ENCODE measurements at regions not wholly inside any gene's neighbourhood (a gene's known extent, or its start where the extent isn't known, plus 50 kb on each side); places are given as distances from the start of the nearest gene placed in this dataset.

DNA sequence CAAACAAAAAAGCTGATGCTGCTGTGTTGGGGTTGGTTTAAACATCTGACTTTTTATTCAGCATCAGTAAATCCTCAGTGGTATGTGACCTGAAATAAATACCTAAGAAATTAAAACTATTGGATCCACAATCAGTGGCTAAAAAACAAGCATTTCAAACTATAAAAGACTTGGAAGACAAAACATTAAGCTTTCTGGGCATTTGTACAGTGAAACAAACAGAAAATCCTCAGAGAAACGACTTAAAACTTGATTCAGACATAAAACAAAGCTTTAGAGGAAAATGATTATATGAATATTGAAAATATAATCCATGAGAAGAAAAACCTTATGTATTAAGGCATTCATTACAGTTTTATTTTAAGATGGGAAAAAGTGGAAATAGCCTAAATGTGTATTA lies 213.3 kb upstream of the INTU start:
- Histone ChIP-seq H3K4me3 (ENCODE audit: insufficient read length, low read depth) (no peak overlapping the region), H3K36me3 (ENCODE audit: insufficient read depth, insufficient read length, low read length) (no peaks in the 10 kb centered on the region), H3K9ac (ENCODE audit: insufficient read length, low read depth) (no peak overlapping the region), H3K27me3 (ENCODE audit: insufficient read depth, insufficient read length) (no peaks in the 10 kb centered on the region), H3K4me1 (ENCODE audit: insufficient read depth, insufficient read length) (no peaks in the 10 kb centered on the region), H3K9me3 (ENCODE audit: insufficient read depth, low read length) (no peaks in the 10 kb centered on the region)
- TF ChIP-seq SUZ12 (IDR thresholded peaks at IDR 0.05; ENCODE audit: extremely low read depth, insufficient read depth, insufficient read length) (no peak), ZNF274 (IDR thresholded peaks at IDR 0.05; ENCODE audit: low read depth, low read length) (no peak), YY1 (IDR thresholded peaks at IDR 0.05; ENCODE audit: insufficient read depth, insufficient read length) (no peak)
- DNase-seq (ENCODE audit: low read depth, low spot score), result no peak

DNA sequence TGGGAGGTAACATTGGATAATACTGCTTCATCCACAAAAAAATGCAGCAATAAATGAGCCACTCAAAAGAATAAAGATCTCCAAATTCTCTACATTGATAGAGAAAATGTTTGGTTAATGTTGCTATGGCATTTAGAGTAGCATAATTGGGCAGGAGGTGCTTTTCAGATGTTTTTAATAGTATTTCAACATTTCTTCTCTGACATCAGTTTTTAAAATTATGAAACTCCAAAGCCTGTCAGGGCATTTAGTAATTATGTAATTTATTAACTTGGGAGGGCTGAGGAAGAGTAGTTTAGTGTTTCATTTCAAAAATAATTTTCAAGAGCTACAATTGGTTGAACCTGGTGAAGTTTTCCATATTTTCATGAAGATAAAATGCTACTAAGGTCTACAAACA lies 211.3 kb upstream of the INTU start:
- Histone ChIP-seq H3K27me3 (ENCODE audit: insufficient read depth, insufficient read length) (no peaks in the 10 kb centered on the region), H3K4me3 (ENCODE audit: insufficient read length, low read depth) (no peak overlapping the region), H3K9ac (ENCODE audit: insufficient read length, low read depth) (no peak overlapping the region), H3K36me3 (ENCODE audit: insufficient read depth, insufficient read length, low read length) (no peaks in the 10 kb centered on the region), H3K9me3 (ENCODE audit: insufficient read depth, low read length) (no peaks in the 10 kb centered on the region), H3K4me1 (ENCODE audit: insufficient read depth, insufficient read length) (no peaks in the 10 kb centered on the region)
- TF ChIP-seq ZNF274 (IDR thresholded peaks at IDR 0.05; ENCODE audit: low read depth, low read length), result no peak
- no peak for TF ChIP-seq SUZ12 (IDR thresholded peaks at IDR 0.05; ENCODE audit: extremely low read depth, insufficient read depth, insufficient read length)
- TF ChIP-seq YY1 (IDR thresholded peaks at IDR 0.05; ENCODE audit: insufficient read depth, insufficient read length), result no peak
- DNase-seq (ENCODE audit: low read depth, low spot score), result no peak

DNA sequence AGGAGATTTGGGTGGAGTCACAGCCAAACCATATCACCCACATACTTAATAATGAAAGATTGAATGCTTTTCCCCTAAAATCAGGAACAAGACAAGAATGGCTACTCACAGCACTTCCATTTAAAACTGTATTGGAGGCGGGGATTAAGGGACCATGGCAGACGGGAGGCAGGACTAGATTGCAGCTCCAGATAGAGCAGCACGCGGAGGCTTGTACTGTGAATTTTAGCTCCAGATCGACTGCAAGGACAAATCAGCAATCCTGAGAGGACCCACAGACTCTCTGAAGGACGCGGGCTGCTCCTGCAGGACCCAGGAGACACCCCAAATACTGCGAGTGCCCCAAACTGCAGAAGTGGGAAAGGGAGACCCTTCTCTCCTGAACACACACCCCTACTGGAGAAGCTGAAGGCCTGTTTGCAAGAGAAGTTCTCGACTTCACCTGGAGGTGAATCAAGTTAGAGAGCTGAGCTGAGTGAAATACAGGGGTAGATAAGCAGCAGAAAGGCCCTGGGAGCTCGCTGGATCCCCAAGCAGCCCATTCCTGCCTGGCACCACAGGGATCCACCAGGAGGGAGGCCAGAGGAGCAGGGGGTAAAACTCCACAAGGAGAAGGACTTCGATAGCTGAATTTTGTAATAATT lies 207.4 kb upstream of the INTU start:
- no peak overlapping the region for H3K9ac ChIP-seq (ENCODE audit: insufficient read length, low read depth)
- TF ChIP-seq ZNF274 (IDR thresholded peaks at IDR 0.05; ENCODE audit: low read depth, low read length) (no peak), SUZ12 (IDR thresholded peaks at IDR 0.05; ENCODE audit: extremely low read depth, insufficient read depth, insufficient read length) (no peak), YY1 (IDR thresholded peaks at IDR 0.05; ENCODE audit: insufficient read depth, insufficient read length) (no peak)
- no peak for DNase-seq (ENCODE audit: low read depth, low spot score)
- no peaks in the 10 kb centered on the region for H3K4me1 ChIP-seq (ENCODE audit: insufficient read depth, insufficient read length)
- H3K4me3 ChIP-seq (ENCODE audit: insufficient read length, low read depth), result no peak overlapping the region
- H3K36me3 ChIP-seq (ENCODE audit: insufficient read depth, insufficient read length, low read length), result no peaks in the 10 kb centered on the region
- no peaks in the 10 kb centered on the region for H3K9me3 ChIP-seq (ENCODE audit: insufficient read depth, low read length)
- no peaks in the 10 kb centered on the region for H3K27me3 ChIP-seq (ENCODE audit: insufficient read depth, insufficient read length)

DNA sequence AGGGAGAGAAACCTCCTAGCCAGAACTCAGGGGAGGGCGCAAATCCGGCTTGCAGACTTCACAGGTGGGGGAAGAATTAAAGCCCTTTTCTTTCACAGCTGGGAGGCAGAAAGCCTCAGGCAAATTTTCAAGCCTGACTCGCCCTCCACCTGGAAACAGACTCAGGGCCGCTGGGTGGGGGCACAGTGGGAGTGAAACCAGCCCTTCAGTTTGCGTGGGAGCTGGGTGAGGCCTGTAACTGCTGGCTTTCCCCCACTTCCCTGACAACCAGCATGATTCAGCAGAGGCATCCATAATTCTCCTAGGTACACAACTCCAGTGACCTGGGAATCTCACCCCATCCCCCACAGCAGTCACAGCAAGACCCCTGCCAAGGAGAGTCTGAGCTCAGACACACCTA lies 206.9 kb upstream of the INTU start:
- no peaks in the 10 kb centered on the region for H3K36me3 ChIP-seq (ENCODE audit: insufficient read depth, insufficient read length, low read length)
- TF ChIP-seq YY1 (IDR thresholded peaks at IDR 0.05; ENCODE audit: insufficient read depth, insufficient read length) (no peak), ZNF274 (IDR thresholded peaks at IDR 0.05; ENCODE audit: low read depth, low read length) (no peak), SUZ12 (IDR thresholded peaks at IDR 0.05; ENCODE audit: extremely low read depth, insufficient read depth, insufficient read length) (no peak)
- no peak overlapping the region for H3K4me3 ChIP-seq (ENCODE audit: insufficient read length, low read depth)
- no peaks in the 10 kb centered on the region for H3K4me1 ChIP-seq (ENCODE audit: insufficient read depth, insufficient read length)
- no peaks in the 10 kb centered on the region for H3K27me3 ChIP-seq (ENCODE audit: insufficient read depth, insufficient read length)
- no peaks in the 10 kb centered on the region for H3K9me3 ChIP-seq (ENCODE audit: insufficient read depth, low read length)
- DNase-seq (ENCODE audit: low read depth, low spot score), result no peak
- no peak overlapping the region for H3K9ac ChIP-seq (ENCODE audit: insufficient read length, low read depth)

DNA sequence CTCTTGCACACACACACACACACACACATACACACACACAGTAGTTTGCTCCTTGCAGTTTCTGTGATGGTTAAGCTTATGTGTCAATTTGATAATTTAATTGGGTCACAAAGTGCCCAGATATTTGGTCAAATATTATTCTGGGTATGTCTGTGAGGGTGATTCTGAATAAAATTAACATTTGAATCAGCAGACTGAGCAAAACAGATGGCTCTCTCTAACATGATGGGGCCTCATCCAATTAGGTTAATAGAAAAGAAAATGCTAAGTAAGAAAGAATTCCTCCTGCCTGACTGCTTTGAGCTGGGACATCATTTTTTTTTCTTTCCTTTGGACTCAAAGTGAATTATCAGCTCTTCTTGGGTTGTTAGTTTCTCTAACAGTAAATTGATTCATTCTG lies 191.2 kb upstream of the INTU start:
- DNase-seq (ENCODE audit: low read depth, low spot score), result no peak
- H3K36me3 ChIP-seq (ENCODE audit: insufficient read depth, insufficient read length, low read length), result no peaks in the 10 kb centered on the region

DNA sequence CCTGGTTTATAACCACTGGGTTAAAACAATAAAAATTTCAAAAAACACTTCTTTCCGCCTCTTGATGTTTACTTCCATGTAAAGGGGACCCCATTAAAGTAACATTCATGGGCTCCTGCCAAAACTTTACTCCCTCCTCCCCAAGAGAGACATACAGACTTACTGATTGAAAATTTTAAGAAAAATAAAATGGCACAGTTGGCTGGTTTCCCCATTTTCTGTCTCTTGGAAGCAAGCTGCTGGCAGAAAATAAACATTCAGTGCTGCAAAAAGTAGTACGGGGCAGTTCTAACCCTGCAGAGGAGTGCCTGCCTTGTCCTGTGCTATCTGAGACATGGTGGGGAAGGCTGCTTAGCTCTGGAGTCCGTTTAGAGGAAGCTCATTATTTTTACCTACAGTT lies 187.3 kb upstream of the INTU start:
- H3K27me3 ChIP-seq (ENCODE audit: insufficient read depth, insufficient read length), result no peaks in the 10 kb centered on the region
- DNase-seq (ENCODE audit: low read depth, low spot score), result no peak
- H3K4me3 ChIP-seq (ENCODE audit: insufficient read length, low read depth), result no peak overlapping the region
- no peaks in the 10 kb centered on the region for H3K36me3 ChIP-seq (ENCODE audit: insufficient read depth, insufficient read length, low read length)
- H3K4me1 ChIP-seq (ENCODE audit: insufficient read depth, insufficient read length), result no peaks in the 10 kb centered on the region
- H3K9me3 ChIP-seq (ENCODE audit: insufficient read depth, low read length), result no peaks in the 10 kb centered on the region
- H3K9ac ChIP-seq (ENCODE audit: insufficient read length, low read depth), result no peak overlapping the region
- TF ChIP-seq SUZ12 (IDR thresholded peaks at IDR 0.05; ENCODE audit: extremely low read depth, insufficient read depth, insufficient read length) (no peak), ZNF274 (IDR thresholded peaks at IDR 0.05; ENCODE audit: low read depth, low read length) (no peak), YY1 (IDR thresholded peaks at IDR 0.05; ENCODE audit: insufficient read depth, insufficient read length) (no peak)

More for the DNA sequence above, 191.2 kb upstream of the INTU start:
- no peak overlapping the region for H3K4me3 ChIP-seq (ENCODE audit: insufficient read length, low read depth)
- H3K9me3 ChIP-seq (ENCODE audit: insufficient read depth, low read length), result no peaks in the 10 kb centered on the region
- TF ChIP-seq ZNF274 (IDR thresholded peaks at IDR 0.05; ENCODE audit: low read depth, low read length) (no peak), SUZ12 (IDR thresholded peaks at IDR 0.05; ENCODE audit: extremely low read depth, insufficient read depth, insufficient read length) (no peak), YY1 (IDR thresholded peaks at IDR 0.05; ENCODE audit: insufficient read depth, insufficient read length) (no peak)
- no peaks in the 10 kb centered on the region for H3K27me3 ChIP-seq (ENCODE audit: insufficient read depth, insufficient read length)
- no peak overlapping the region for H3K9ac ChIP-seq (ENCODE audit: insufficient read length, low read depth)
- no peaks in the 10 kb centered on the region for H3K4me1 ChIP-seq (ENCODE audit: insufficient read depth, insufficient read length)

DNA sequence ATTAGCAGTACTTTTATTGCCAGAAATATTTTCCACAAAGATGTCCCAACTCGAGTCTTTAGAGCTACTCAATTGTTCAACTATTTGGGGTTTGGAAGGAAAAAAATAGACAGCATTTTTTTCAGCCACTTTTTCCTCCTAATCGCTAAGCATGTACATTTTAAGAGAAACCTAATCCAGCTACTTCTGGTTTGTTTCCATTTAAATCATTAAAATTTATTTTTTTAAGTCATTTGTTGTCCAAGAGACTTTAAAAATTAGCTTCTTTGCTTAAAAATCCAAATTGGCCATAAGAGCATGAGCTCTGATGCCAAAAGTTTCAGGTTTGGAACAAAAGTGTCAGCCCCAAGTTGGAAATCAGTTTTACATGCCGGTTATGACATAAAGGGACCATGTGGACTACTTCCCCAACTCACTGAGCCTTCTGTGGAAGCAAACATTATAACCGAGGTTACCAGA lies 186.3 kb upstream of the INTU start:
- Histone ChIP-seq H3K4me1 (ENCODE audit: insufficient read depth, insufficient read length) (no peaks in the 10 kb centered on the region), H3K36me3 (ENCODE audit: insufficient read depth, insufficient read length, low read length) (no peaks in the 10 kb centered on the region), H3K4me3 (ENCODE audit: insufficient read length, low read depth) (no peak overlapping the region), H3K27me3 (ENCODE audit: insufficient read depth, insufficient read length) (no peaks in the 10 kb centered on the region), H3K9me3 (ENCODE audit: insufficient read depth, low read length) (no peaks in the 10 kb centered on the region), H3K9ac (ENCODE audit: insufficient read length, low read depth) (no peak overlapping the region)
- TF ChIP-seq ZNF274 (IDR thresholded peaks at IDR 0.05; ENCODE audit: low read depth, low read length), result no peak
- TF ChIP-seq SUZ12 (IDR thresholded peaks at IDR 0.05; ENCODE audit: extremely low read depth, insufficient read depth, insufficient read length), result no peak
- TF ChIP-seq YY1 (IDR thresholded peaks at IDR 0.05; ENCODE audit: insufficient read depth, insufficient read length), result no peak
- no peak for DNase-seq (ENCODE audit: low read depth, low spot score)
